HepG2 (cell line): ENCODE measurements at regions not wholly inside any gene's neighbourhood (a gene's known extent, or its start where the extent isn't known, plus 50 kb on each side); places are given as distances from the start of the nearest gene placed in this dataset.
A peak's percentile ranks its signal among the peaks of the same experiment; 100 is the strongest.

ENCODE experiments used
- AGO2 ChIP-seq: fragments of 200-400 bp; formaldehyde crosslinking; optimal IDR thresholded peaks from 2 replicates; pipeline ENCODE3; 2017; ENCODE audit warnings: mild to moderate bottlenecking, low read depth, low read length, moderate library complexity
- CBX2 ChIP-seq, 2 experiments: fragments of 200-600 bp in 1 of 2; sonication (generic); formaldehyde crosslinking in 1 of 2; IDR thresholded peaks; 2 replicates each; pipeline versions ENCODE4 v1.7.0 to v1.8.1; 2018 to 2022; ENCODE audit warnings: low read depth in 2 of 2, low read length in 1 of 2, mild to moderate bottlenecking in 1 of 2, missing genetic modification reagents in 1 of 2
- DPF2 ChIP-seq: sonication (generic); formaldehyde crosslinking; IDR thresholded peaks from 2 replicates; pipeline ENCODE4 v1.4.0; 2020; ENCODE audit warnings: mild to moderate bottlenecking, low read depth, missing genetic modification reagents, borderline replicate concordance
- ELF3 ChIP-seq: IDR thresholded peaks from 2 replicates; pipeline ENCODE4 v1.6.1; 2016; ENCODE audit warnings: missing genetic modification reagents, missing compliant biosample characterization
- KAT7 ChIP-seq: IDR thresholded peaks from 2 replicates; pipeline ENCODE4 v1.6.1; 2018; ENCODE audit warnings: borderline replicate concordance, missing compliant biosample characterization
- MED13 ChIP-seq: sonication (generic); formaldehyde crosslinking; IDR thresholded peaks from 2 replicates; pipeline ENCODE4 v1.5.0; 2020; ENCODE audit warnings: missing genetic modification reagents
- NONO ChIP-seq, 2 experiments: fragments of 450-650 bp in 1 of 2; sonication (generic) in 1 of 2; formaldehyde crosslinking in 1 of 2; IDR thresholded peaks in 1 of 2; conservative IDR thresholded peaks in 1 of 2; 2 replicates each; pipeline versions ENCODE4 v1.6.1 to v1.8.0; 2017 to 2022; ENCODE audit warnings: mild to moderate bottlenecking in 1 of 2, missing genetic modification reagents in 1 of 2, moderate library complexity in 1 of 2
- NR1H2 ChIP-seq: sonication (generic); formaldehyde crosslinking; IDR thresholded peaks from 2 replicates; pipeline ENCODE4 v1.8.1; 2022; ENCODE audit warnings: low read depth, missing genetic modification reagents, borderline replicate concordance
- PHF21A ChIP-seq: sonication (generic); formaldehyde crosslinking; IDR thresholded peaks from 2 replicates; pipeline ENCODE4 v1.5.0; 2020; ENCODE audit warnings: mild to moderate bottlenecking, missing genetic modification reagents
- TOPORS ChIP-seq: sonication (generic); formaldehyde crosslinking; IDR thresholded peaks from 2 replicates; pipeline ENCODE4 v1.8.0; 2023; ENCODE audit warnings: mild to moderate bottlenecking, missing genetic modification reagents
- XRCC5 ChIP-seq: fragments of 200-400 bp; formaldehyde crosslinking; optimal IDR thresholded peaks from 2 replicates; pipeline ENCODE3; 2017; ENCODE audit warnings: mild to moderate bottlenecking, low read length
- ZFP1 ChIP-seq: IDR thresholded peaks from 2 replicates; pipeline ENCODE4 v1.6.1; 2016
- ZNF343 ChIP-seq: sonication (generic); formaldehyde crosslinking; IDR thresholded peaks from 2 replicates; pipeline ENCODE4 v1.4.0; 2020; ENCODE audit warnings: mild to moderate bottlenecking, missing genetic modification reagents
- ZNF790 ChIP-seq: sonication (generic); formaldehyde crosslinking; IDR thresholded peaks from 2 replicates; pipeline ENCODE4 v1.8.0; 2022; ENCODE audit warnings: missing genetic modification reagents, mild to moderate bottlenecking, borderline replicate concordance
- TF ChIP-seq, protein P1 (sequence below): sonication (generic); formaldehyde crosslinking; IDR thresholded peaks from 2 replicates; pipeline ENCODE4 v1.4.0; 2020; ENCODE audit warnings: mild to moderate bottlenecking, missing genetic modification reagents, borderline replicate concordance
- TF ChIP-seq, protein P2 (sequence below): IDR thresholded peaks from 2 replicates; pipeline ENCODE4 v1.6.1; 2012; ENCODE audit warnings: inconsistent platforms
- TF ChIP-seq, protein P3 (sequence below): sonication (generic); formaldehyde crosslinking; IDR thresholded peaks from 2 replicates; pipeline ENCODE4 v1.4.0; 2020; ENCODE audit warnings: missing genetic modification reagents
- TF ChIP-seq, protein P4 (sequence below): sonication (generic); formaldehyde crosslinking; conservative IDR thresholded peaks from 2 replicates; pipeline ENCODE4 v1.4.0; 2020; ENCODE audit warnings: missing genetic modification reagents
- TF ChIP-seq, protein P5 (sequence below): sonication (generic); formaldehyde crosslinking; IDR thresholded peaks from 2 replicates; pipeline ENCODE4 v1.4.0; 2020; ENCODE audit warnings: missing genetic modification reagents, borderline replicate concordance

DNA sequence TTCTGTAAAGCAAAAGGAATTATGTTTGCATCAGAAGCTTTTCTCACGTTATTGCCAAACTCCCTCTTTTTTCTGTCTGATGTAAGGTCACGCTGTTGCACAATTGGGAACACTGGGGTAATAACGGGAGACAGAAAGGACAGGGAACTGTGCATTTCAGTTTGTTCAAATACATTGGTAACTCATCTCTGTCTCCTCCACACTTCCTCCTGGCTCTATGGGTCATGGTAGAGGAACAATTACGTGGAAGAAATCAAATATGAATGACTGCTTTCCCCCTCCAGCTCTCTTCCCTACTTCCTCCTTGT is 132.2 kb upstream of the TNFAIP3 start (continued):
- TF ChIP-seq, protein P1, sequence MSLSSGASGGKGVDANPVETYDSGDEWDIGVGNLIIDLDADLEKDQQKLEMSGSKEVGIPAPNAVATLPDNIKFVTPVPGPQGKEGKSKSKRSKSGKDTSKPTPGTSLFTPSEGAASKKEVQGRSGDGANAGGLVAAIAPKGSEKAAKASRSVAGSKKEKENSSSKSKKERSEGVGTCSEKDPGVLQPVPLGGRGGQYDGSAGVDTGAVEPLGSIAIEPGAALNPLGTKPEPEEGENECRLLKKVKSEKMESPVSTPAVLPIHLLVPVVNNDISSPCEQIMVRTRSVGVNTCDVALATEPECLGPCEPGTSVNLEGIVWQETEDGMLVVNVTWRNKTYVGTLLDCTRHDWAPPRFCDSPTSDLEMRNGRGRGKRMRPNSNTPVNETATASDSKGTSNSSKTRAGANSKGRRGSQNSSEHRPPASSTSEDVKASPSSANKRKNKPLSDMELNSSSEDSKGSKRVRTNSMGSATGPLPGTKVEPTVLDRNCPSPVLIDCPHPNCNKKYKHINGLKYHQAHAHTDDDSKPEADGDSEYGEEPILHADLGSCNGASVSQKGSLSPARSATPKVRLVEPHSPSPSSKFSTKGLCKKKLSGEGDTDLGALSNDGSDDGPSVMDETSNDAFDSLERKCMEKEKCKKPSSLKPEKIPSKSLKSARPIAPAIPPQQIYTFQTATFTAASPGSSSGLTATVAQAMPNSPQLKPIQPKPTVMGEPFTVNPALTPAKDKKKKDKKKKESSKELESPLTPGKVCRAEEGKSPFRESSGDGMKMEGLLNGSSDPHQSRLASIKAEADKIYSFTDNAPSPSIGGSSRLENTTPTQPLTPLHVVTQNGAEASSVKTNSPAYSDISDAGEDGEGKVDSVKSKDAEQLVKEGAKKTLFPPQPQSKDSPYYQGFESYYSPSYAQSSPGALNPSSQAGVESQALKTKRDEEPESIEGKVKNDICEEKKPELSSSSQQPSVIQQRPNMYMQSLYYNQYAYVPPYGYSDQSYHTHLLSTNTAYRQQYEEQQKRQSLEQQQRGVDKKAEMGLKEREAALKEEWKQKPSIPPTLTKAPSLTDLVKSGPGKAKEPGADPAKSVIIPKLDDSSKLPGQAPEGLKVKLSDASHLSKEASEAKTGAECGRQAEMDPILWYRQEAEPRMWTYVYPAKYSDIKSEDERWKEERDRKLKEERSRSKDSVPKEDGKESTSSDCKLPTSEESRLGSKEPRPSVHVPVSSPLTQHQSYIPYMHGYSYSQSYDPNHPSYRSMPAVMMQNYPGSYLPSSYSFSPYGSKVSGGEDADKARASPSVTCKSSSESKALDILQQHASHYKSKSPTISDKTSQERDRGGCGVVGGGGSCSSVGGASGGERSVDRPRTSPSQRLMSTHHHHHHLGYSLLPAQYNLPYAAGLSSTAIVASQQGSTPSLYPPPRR (CRISPR knock-in tag) = peak; percentile 62; the same call in 1 of the 2 replicates
- TF ChIP-seq TOPORS (CRISPR knock-in tag) (0 out of 2 replicates have a peak, but pooled peaks have one; percentile 31), ZNF343 (CRISPR knock-in tag) (no peak), CBX2 (IDR thresholded peaks at IDR 0.05; ENCODE audit: low read depth, low read length) (no peak), CBX2 (CRISPR knock-in tag; IDR thresholded peaks at IDR 0.05; ENCODE audit: low read depth) (no peak), NONO (IDR thresholded peaks at IDR 0.05) (no peak), NONO (CRISPR knock-in tag; conservative IDR thresholded peaks at IDR 0.05) (peak; percentile 77; the same call in 1 of the 2 replicates), KAT7 (CRISPR knock-in tag) (peak; percentile 87), ELF3 (CRISPR knock-in tag) (peak; percentile 95), XRCC5 (no peak), NR1H2 (CRISPR knock-in tag) (no peak), PHF21A (peak; percentile 40; the same call in 1 of the 2 replicates), ZFP1 (CRISPR knock-in tag) (peak; percentile 64; the same call in 1 of the 2 replicates), AGO2 (no peak), DPF2 (CRISPR knock-in tag) (peak; percentile 70; the same call in 1 of the 2 replicates), ZNF790 (CRISPR knock-in tag) (no peak), MED13 (CRISPR knock-in tag) (peak; percentile 68; the same call in 1 of the 2 replicates)
- TF ChIP-seq, protein P2, sequence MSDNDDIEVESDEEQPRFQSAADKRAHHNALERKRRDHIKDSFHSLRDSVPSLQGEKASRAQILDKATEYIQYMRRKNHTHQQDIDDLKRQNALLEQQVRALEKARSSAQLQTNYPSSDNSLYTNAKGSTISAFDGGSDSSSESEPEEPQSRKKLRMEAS = peak; percentile 65
- TF ChIP-seq, protein P3, sequence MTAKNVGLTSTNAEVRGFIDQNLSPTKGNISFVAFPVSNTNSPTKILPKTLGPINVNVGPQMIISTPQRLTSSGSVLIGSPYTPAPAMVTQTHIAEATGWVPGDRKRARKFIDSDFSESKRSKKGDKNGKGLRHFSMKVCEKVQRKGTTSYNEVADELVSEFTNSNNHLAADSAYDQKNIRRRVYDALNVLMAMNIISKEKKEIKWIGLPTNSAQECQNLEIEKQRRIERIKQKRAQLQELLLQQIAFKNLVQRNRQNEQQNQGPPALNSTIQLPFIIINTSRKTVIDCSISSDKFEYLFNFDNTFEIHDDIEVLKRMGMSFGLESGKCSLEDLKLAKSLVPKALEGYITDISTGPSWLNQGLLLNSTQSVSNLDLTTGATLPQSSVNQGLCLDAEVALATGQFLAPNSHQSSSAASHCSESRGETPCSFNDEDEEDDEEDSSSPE = peak; percentile 76; the same call in 1 of the 2 replicates
- TF ChIP-seq, protein P4, sequence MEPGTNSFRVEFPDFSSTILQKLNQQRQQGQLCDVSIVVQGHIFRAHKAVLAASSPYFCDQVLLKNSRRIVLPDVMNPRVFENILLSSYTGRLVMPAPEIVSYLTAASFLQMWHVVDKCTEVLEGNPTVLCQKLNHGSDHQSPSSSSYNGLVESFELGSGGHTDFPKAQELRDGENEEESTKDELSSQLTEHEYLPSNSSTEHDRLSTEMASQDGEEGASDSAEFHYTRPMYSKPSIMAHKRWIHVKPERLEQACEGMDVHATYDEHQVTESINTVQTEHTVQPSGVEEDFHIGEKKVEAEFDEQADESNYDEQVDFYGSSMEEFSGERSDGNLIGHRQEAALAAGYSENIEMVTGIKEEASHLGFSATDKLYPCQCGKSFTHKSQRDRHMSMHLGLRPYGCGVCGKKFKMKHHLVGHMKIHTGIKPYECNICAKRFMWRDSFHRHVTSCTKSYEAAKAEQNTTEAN = peak; percentile 68; the same call in 1 of the 2 replicates
- TF ChIP-seq, protein P5, sequence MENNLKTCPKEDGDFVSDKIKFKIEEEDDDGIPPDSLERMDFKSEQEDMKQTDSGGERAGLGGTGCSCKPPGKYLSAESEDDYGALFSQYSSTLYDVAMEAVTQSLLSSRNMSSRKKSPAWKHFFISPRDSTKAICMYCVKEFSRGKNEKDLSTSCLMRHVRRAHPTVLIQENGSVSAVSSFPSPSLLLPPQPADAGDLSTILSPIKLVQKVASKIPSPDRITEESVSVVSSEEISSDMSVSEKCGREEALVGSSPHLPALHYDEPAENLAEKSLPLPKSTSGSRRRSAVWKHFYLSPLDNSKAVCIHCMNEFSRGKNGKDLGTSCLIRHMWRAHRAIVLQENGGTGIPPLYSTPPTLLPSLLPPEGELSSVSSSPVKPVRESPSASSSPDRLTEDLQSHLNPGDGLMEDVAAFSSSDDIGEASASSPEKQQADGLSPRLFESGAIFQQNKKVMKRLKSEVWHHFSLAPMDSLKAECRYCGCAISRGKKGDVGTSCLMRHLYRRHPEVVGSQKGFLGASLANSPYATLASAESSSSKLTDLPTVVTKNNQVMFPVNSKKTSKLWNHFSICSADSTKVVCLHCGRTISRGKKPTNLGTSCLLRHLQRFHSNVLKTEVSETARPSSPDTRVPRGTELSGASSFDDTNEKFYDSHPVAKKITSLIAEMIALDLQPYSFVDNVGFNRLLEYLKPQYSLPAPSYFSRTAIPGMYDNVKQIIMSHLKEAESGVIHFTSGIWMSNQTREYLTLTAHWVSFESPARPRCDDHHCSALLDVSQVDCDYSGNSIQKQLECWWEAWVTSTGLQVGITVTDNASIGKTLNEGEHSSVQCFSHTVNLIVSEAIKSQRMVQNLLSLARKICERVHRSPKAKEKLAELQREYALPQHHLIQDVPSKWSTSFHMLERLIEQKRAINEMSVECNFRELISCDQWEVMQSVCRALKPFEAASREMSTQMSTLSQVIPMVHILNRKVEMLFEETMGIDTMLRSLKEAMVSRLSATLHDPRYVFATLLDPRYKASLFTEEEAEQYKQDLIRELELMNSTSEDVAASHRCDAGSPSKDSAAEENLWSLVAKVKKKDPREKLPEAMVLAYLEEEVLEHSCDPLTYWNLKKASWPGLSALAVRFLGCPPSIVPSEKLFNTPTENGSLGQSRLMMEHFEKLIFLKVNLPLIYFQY (CRISPR knock-in tag) = peak; percentile 63; the same call in 1 of the 2 replicates
